Osteoblast (primary cell): ENCODE measurements at regions not wholly inside any gene's neighbourhood (a gene's known extent, or its start where the extent isn't known, plus 50 kb on each side); places are given as distances from the start of the nearest gene placed in this dataset.

ENCODE experiments used
- DNase-seq: peaks from one replicate; pipeline ENCODE4 v3.0.0; 2011; ENCODE audit warnings: low spot score, mixed read lengths; ENCODE audit not compliant: insufficient read length; ENCODE audit errors: missing footprints
- H2AFZ ChIP-seq: 2 replicates; pipeline ENCODE4 v1.6.0; 2011; ENCODE audit warnings: mild to moderate bottlenecking, low read length
- H3K27ac ChIP-seq: 2 replicates; pipeline ENCODE4 v1.5.1; 2011; ENCODE audit warnings: mild to moderate bottlenecking, low read depth, low read length, moderate library complexity
- H3K27me3 ChIP-seq: 2 replicates; pipeline ENCODE4 v1.6.0; 2012; ENCODE audit warnings: mild to moderate bottlenecking, control low read depth, inconsistent platforms, low read length, moderate library complexity; ENCODE audit not compliant: insufficient read depth
- H3K36me3 ChIP-seq: 2 replicates; pipeline ENCODE4 v1.5.1; 2011; ENCODE audit warnings: mild to moderate bottlenecking, low read length, control low read depth, moderate library complexity; ENCODE audit not compliant: insufficient read depth
- H3K4me1 ChIP-seq: 2 replicates; pipeline ENCODE4 v1.5.1; 2011; ENCODE audit warnings: mild to moderate bottlenecking, low read length, control low read depth, moderate library complexity; ENCODE audit not compliant: insufficient read depth
- H3K4me2 ChIP-seq: 2 replicates; pipeline ENCODE4 v1.6.0; 2011; ENCODE audit warnings: mild to moderate bottlenecking, low read length; ENCODE audit not compliant: insufficient read depth
- H3K4me3 ChIP-seq: fragments of 200-600 bp; sonication (generic); 3 replicates; pipeline ENCODE4 v1.5.1; 2012; ENCODE audit warnings: mild to moderate bottlenecking, low read length, inconsistent platforms; ENCODE audit not compliant: insufficient read depth
- H3K79me2 ChIP-seq: 2 replicates; pipeline ENCODE4 v1.6.0; 2012; ENCODE audit warnings: mild to moderate bottlenecking, low read length, control low read depth, inconsistent platforms; ENCODE audit not compliant: insufficient read depth
- H3K9me3 ChIP-seq: 2 replicates; pipeline ENCODE4 v1.5.1; 2011; ENCODE audit warnings: low read depth, low read length, control low read depth
- H4K20me1 ChIP-seq: 2 replicates; pipeline ENCODE4 v1.6.0; 2012; ENCODE audit warnings: mild to moderate bottlenecking, low read length, control low read depth; ENCODE audit not compliant: insufficient read depth
- TF ChIP-seq, protein P1 (sequence below): IDR thresholded peaks from 2 replicates; pipeline ENCODE4 v1.5.1; 2011; ENCODE audit warnings: mild to moderate bottlenecking, low read depth, low read length, moderate library complexity; ENCODE audit errors: extremely low read depth

DNA sequence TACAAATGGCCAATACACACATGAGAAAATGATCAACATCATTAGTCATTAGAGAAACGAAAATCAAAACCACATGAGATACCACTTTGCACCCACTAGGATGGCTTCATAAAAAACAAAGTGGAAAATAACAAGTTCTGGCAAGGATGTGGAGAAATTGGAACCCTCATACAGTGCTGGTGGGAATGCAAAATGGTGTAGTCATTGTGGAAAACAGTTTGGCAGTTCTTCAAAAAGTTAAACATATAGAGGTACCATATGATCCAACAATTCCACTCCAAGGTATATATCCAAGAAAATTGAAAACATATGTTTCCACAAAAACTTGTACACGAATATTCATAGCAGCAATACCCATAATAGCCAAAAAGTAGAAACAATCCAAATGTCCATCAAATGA, 231.6 kb upstream of the CSF3R start:
- Histone ChIP-seq H3K27me3 (peaks cover 14% of the 10 kb centered on the region), H3K36me3 (no peaks in the 10 kb centered on the region), H3K27ac (no peak overlapping the region), H4K20me1 (no peaks in the 10 kb centered on the region), H3K79me2 (no peaks in the 10 kb centered on the region), H3K4me3 (no peak overlapping the region), H2AFZ (no peak overlapping the region), H3K9me3 (no peaks in the 10 kb centered on the region), H3K4me1 (no peaks in the 10 kb centered on the region), H3K4me2 (no peak overlapping the region)
- no peak for DNase-seq
- TF ChIP-seq, protein P1, sequence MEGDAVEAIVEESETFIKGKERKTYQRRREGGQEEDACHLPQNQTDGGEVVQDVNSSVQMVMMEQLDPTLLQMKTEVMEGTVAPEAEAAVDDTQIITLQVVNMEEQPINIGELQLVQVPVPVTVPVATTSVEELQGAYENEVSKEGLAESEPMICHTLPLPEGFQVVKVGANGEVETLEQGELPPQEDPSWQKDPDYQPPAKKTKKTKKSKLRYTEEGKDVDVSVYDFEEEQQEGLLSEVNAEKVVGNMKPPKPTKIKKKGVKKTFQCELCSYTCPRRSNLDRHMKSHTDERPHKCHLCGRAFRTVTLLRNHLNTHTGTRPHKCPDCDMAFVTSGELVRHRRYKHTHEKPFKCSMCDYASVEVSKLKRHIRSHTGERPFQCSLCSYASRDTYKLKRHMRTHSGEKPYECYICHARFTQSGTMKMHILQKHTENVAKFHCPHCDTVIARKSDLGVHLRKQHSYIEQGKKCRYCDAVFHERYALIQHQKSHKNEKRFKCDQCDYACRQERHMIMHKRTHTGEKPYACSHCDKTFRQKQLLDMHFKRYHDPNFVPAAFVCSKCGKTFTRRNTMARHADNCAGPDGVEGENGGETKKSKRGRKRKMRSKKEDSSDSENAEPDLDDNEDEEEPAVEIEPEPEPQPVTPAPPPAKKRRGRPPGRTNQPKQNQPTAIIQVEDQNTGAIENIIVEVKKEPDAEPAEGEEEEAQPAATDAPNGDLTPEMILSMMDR, result no peak

DNA sequence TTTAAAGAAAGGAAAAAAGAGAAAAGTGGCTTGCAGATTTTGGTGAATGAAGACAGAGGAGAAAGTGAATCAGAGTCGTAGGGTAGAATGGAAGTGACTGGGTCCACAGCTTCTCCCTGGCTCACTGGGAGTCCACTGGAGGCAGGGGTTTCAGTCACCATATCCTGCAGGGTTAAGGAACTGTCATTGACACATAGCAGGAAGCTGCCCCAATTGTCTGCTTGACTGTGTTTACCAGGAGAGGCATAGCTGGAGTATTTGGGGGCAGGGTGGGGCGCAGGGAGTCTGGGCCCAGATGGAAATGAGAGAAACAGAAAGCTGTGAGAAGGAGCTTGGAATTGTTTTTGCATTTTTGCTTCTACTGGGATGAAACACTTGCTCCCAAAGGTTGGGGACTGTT, 228.8 kb upstream of the CSF3R start:
- no peak for DNase-seq
- Histone ChIP-seq H3K27ac (no peak overlapping the region), H3K4me3 (no peak overlapping the region), H3K4me2 (no peak overlapping the region), H4K20me1 (no peaks in the 10 kb centered on the region), H3K36me3 (no peaks in the 10 kb centered on the region), H3K79me2 (no peaks in the 10 kb centered on the region), H3K4me1 (no peaks in the 10 kb centered on the region), H3K9me3 (no peaks in the 10 kb centered on the region), H3K27me3 (peaks cover 14% of the 10 kb centered on the region), H2AFZ (no peak overlapping the region)
- TF ChIP-seq, protein P1, result no peak

DNA sequence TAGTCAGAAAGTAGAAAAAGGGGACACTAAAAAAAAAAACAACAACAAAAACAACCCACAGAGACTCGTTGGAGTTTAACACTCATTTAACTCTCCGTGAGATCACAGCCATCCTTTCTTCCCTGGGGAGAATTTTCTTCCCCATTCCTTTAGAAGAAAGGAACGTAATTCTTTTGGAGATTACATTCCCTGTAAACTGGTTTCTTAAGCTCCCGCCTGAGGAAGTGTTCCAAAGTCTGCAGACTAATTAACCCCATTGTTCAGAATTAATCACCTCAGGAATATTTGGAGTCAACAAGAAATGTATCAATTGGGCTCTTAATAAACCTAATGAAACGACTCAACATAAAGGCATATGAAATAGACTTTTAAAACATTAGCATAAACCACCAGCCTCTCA, 228.2 kb upstream of the CSF3R start:
- Histone ChIP-seq H3K36me3 (no peaks in the 10 kb centered on the region), H3K27me3 (peaks cover 14% of the 10 kb centered on the region), H3K27ac (no peak overlapping the region), H3K4me3 (no peak overlapping the region), H2AFZ (no peak overlapping the region), H3K4me2 (no peak overlapping the region), H3K9me3 (no peaks in the 10 kb centered on the region), H3K79me2 (no peaks in the 10 kb centered on the region), H4K20me1 (no peaks in the 10 kb centered on the region), H3K4me1 (no peaks in the 10 kb centered on the region)
- TF ChIP-seq, protein P1, result no peak
- DNase-seq, result no peak

DNA sequence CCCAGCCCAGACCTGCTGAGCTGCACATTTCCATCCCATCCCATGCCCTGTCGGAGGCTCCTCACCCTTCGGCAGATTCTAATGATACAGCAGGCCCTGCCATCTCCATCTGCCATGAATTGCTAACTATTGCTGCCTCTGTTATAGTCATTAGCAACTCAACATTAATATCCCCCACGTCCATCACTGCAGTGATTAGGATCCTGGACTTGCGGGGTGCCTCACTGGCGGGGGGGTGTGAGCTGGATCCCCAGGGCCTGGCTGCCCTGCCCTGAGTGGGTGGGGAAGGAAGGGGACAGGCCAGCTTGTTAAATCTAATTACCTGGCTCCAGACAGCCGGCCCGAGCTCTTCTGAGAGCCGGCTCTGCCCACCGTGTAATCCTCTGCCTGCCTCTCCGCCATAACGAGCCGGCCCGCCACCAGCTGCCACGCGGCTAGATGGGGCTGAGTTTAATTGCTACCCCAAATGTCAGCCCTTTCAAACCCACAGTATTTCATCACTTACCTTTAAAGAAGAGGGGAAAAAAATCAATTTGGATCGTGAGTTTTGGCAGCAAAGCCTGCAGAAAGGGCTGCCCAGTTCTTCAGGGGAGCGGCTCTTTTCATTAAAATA, 227.3 kb upstream of the CSF3R start:
- no peak for DNase-seq
- H3K9me3 ChIP-seq, result no peaks in the 10 kb centered on the region
- no peak overlapping the region for H3K27ac ChIP-seq
- H3K79me2 ChIP-seq, result no peaks in the 10 kb centered on the region
- no peaks in the 10 kb centered on the region for H3K36me3 ChIP-seq
- H3K4me3 ChIP-seq, result no peak overlapping the region
- TF ChIP-seq, protein P1, result no peak
- H3K4me2 ChIP-seq, result no peak overlapping the region
- H2AFZ ChIP-seq, result no peak overlapping the region
- no peaks in the 10 kb centered on the region for H4K20me1 ChIP-seq
- peaks cover 14% of the 10 kb centered on the region for H3K27me3 ChIP-seq
- H3K4me1 ChIP-seq, result no peaks in the 10 kb centered on the region
